ENCODE measurements at regions not wholly inside any gene's neighbourhood (a gene's known extent, or its start where the extent isn't known, plus 50 kb on each side); places are given as distances from the start of the nearest gene placed in this dataset.
"Not testable (repeated sequence)": the region's sequence is repeated elsewhere in the genome, so short reads cannot be mapped to it uniquely, and the experiment has no call there.

DNA sequence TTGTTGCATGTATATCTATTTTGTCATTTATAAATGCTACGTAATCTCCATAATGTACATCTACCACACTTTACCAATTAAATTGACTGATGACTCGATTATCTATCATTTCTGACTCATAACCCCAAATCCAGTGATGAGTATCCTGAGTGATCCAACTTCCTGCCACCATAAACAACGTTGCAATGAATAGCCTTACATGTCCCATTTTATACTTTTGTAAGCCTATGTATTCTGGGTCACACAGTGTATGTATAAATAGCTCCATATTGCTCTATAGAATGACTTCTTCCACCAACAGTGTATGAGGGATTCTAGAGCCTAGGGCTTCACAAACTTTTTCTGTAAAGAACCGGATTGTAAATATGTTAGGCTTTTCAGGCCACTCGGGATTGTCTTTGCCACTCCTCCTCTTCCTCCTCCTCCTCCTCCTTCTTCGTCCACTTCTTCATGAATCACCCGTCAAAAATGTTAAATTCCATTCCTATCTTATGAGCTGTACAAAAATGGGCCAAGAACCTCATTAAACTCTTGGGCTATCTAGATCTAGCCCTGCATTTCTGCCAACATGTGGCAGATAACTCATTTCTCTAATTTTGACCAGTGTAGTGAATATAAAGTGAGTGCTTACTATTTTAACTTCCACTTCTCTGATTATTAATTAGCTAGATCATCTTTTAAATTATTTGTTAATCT lies 672.2 kb upstream of the AMOT start:
- DNase-seq, result no peak

DNA sequence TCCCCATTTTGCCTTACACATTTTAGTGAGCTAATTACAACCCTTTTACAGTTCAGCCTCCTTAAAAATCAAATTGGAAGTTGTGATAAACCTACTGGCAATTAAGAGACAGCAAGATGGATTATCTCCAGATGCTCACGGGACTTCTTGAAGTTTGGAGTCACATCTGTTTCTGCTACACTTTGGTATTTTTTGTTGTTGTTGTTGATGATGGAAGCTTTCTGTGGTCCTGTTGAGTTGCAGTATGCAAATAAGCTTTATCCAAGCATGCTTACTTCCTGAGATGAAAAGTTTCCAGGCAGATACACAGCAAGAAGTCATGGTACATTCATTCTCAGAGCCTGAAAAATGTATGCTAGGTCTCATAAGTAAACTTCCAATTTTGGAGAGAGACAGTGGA lies 670.0 kb upstream of the AMOT start:
- no peak for DNase-seq

DNA sequence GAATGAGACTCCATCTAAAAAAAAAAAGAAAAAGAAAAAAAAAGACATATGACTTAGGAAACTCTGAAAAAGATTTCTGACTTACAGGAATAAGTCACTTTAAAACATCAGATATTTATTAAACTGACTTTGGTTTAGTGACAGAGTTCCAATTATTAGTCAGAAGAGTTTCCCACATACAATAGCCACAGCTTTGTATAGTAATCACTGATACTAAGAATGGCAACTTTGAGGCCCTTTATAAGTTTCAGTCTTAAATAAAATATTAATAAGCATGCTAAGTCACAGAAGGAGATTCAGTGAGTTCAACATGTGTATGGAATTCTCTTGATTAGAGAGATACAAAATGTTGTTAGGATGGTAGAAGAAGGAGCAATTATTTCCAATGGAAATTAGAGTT lies 652.3 kb upstream of the AMOT start:
- DNase-seq, result no peak

DNA sequence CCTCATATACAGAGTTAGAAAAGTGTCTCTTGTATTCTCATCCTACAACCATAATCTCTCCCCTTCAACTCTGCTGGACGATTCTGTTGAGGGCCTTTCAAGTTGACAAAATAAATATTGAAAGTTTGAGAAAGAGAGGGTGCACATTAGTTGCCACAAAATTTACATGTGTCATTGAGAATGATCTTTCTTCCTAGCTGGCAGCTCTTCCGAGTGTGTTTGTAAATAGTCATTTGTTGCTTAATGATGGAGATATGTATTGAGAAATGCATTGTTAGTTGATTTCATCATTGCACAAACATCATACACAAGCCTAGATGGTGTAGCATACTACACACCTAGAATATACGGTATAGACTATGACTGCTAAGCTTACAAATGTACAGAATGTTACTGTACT lies 632.8 kb upstream of the AMOT start:
- no peak for DNase-seq

DNA sequence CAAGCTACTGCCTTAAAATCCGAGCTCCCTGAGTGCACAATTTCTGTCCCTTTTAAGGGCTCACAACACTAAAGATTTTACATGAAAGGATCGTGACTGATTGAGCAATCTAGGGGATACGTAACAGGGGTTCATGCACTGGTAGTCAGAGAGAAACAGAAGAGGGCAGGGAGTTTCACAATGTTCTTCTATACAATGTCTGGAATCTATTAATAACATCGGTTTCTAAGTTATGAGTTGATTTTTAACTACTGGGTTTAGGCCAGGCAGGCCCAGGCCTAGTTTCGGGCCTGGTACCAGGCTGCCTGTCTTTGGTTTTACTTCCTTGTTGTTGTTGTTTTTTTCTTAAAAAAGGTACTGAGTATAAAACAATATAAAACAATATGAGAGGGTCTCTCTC lies 632.4 kb upstream of the AMOT start:
- not testable (repeated sequence) for DNase-seq

DNA sequence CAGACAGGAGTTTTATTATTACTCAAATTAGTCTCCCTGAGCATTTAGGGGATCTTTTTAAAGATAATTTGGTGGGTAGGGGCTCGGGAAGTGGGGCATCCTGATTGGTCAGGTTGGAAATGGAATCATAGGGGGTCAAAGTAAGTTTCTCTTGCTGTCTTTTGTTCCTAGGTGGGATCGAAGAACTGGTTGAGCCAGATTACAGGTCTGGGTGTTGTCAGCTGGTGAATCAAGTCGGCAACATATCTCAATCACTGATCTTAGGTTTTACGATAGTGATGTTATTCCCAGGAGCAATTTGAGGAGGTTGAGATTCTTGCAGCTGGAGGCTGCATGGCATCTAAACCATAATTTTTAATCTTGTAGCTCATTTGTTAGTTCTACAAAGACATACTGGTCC lies 629.5 kb upstream of the AMOT start:
- DNase-seq, result no peak

DNA sequence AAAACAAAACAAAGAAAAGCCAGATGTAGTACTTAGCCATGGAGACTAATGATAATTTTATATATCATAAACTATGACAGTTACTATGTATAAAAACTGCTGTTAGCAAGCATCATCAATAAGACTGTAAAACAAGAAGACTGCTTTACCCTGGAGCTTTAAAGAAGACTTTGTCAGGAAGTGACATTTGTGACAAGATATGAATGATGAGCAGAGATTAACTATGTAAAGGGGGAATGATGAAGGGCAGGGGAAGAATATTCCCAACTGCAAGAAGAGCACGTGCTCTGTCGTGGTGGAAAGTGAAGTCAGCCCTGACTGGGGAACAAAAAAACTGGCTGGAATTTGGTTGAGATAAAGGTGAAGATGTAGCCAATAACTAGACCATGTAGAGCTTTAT lies 617.1 kb upstream of the AMOT start:
- DNase-seq, result no peak

DNA sequence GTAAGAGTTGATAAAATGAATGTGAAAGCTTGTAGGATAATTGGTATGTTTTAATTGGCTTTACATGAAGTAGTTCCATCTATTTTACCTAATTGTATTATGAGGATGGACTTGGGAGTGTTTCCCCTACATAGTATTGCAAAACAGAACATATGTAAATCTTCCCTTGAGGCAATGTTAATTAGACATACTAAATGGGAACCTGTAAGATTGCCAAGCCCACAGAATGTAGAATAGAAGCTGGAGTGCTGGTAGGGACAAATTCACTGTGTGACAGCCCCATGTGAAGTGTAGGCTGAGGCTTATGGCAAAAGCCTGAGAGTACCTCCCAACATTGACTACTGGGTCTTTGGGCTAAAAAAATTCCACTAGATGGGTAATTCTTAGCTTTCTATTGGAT lies 615.0 kb upstream of the AMOT start:
- no peak for DNase-seq

DNA sequence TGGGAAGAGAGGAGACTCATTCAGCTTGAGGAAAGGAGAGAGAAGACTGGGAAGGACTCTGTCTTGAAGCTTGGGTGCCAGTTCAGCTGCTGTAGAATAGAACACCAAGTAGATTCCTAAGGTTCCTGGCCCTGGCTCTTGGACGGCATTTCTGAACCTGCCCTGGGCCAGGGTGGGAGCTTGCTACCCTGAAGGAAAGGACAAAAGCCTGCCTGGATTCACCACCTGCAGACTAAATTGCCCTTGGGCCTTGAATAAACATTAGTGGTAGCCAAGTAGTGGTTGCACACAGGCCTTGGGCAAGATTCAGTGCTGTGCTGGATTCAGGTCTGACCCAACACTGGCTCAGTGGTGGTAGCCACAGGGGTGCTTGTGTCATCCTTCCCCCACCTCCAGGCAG lies 588.4 kb upstream of the AMOT start:
- no peak for DNase-seq

DNA sequence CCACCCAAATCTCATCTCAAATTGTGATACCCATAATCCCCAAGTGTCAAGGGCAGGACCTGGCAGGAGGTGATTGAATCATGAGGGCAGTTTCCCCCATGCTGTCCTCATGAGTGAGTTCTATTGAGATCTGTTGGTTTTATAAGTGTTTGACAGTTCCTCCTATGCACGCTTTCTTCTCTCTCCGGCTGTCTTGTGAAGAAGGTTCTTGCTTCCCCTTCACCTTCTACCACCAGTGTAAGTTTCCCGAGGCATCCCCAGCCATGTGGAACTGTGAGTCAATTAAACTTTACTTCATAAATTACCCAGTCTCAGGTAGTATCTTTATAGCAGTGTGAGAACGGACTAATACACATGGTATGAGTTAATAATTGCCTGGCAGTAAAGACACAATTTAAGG lies 581.7 kb upstream of the AMOT start:
- no peak for DNase-seq

DNA sequence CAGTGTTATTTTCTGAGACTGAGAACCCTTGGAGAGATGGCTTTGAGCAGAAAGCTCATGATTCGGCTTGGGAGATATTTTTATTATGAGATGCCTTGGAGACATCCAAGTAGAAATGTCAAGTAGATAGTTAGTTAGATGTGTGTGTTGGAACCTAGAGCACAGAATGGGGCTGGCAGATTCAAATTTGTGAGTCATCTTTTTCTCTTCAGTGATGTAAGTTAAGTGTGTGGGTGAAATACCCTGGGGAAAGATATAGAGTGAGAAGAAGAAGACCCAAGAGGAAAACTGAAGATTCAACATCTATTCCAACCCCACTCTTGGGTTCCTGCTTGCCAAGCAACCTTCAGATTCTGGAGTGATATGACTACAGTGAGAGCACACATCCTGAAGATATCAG lies 580.8 kb upstream of the AMOT start:
- no peak for DNase-seq

DNA sequence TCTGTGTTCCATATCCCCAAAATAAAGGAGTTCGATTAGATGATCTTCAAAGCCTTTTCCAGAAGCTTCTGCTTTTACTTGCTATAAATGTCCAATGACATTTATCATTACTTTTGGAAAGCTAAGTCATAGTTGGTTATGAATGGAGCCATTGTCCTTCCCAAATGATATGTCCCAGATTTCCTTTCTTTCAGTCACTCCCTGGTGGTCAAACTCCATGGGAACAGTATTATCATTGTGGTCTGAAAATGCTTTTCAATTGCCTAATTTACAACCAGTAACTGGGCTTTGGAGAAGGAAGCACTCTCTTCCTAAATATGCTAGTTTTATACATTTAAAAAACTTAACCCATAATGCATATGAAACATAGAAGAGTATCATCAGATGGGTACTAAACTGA lies 571.5 kb upstream of the AMOT start:
- no peak for DNase-seq

DNA sequence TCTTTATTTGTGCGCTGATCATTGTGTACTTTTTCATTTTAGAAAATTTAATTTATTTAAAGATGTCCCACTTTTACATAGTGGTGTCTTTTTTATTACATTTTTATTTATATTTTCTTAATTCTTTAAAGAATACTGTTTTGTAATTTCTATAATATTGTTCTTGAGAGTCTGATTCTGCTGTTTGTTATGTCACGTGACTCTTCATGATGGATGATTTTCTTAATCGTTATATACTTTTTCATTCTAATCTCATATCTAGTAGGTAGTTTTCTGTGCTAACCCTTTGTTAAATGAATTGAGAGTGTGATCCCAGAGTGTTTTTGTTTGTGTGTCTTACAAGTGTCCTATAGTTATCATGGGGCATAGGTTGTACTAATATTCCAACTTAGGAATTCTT lies 568.2 kb upstream of the AMOT start:
- no peak for DNase-seq

DNA sequence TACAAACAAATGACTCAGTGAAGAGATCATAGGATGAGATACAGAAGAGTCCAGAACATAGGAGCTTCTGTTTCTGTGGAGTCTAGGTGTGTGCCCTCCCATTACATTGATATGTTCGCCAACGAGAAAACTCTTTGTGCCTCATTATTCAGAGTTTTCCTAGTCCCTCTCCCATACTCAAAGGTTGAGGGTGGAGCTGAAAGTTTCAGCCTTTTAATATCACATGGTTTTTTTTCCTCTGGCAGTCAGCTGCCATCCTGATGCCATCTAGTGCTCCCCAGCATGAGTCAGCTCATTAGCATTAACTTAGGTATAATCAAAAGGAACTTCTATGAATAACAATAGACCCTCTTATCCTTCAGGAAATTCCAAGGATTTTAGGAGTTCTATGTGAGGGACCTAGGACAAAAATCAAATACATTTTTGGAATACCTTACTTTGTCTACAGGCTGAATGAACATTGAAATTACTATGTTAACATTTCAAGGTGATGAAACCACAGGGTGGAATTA lies 559.6 kb upstream of the AMOT start:
- no peak for DNase-seq

DNA sequence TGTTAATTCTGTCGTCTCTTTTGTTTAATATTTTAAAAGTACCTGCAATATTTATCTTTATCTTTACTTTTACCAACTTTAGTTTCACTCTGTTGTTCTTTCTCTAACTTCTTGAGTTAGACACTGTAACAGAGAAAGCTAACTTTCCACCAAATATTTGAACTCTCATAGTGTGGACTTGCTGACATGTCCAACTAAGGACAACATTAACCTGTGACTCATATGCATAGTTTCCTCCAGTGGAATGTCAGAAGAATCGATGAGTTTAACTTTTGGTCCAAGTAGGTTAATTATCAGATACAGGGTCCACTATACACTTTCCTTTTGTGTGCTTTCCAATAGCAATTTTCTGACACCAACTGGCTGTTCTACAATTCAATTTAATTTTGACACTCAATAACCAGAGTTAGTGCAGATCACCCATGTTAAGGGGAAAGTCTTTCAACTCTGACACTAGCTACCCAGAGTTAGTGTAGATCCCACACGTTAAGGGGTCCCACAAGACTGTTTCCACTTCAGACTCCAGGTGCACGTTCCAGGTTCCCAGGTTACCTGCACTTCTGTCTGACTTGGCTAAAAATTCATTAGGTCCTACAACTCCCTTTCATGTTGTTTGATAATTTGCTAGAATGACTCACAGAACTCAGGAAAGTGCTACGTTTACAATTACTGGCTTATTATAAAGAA lies 559.0 kb upstream of the AMOT start:
- DNase-seq, result no peak

DNA sequence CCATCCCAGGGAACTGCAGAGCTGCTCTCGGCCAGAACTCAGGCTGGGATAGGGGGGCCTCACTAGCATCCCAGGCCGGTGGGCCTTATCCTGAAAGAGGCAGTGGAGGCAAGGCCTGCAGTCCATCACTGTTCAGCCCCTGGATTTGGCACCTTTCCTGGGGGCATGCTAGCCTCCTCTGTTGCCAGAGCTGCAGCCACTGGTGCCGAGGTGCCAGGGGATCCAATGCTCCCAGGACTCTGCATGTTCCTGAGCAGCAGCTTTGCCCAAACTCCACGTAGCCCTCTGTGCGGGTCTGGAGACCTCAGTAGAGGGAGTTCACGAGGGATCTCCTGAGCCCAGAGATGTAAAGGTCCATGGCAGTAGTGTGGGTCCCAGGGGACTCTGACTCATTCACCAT lies 551.7 kb upstream of the AMOT start:
- no peak for DNase-seq

DNA sequence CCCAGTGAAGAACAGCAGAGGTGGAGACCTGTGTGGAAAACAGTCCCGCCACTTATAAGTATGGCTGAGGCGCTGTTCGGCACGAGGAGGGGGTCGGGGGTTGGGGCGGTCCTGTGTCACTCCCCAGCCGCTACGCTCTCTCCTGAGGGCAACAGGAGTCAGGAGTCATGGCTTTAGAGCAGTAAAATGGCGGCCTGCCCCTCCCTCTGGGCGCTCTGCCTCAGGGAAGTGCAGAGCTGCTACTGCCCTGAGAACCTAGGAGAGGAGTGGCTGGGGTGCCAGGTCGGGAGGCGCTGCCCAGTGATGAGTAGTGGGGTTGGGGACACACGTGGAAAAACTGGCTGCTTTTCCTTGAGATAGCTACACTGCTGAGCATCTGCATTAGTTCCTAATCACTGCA lies 551.2 kb upstream of the AMOT start:
- DNase-seq, result no peak

DNA sequence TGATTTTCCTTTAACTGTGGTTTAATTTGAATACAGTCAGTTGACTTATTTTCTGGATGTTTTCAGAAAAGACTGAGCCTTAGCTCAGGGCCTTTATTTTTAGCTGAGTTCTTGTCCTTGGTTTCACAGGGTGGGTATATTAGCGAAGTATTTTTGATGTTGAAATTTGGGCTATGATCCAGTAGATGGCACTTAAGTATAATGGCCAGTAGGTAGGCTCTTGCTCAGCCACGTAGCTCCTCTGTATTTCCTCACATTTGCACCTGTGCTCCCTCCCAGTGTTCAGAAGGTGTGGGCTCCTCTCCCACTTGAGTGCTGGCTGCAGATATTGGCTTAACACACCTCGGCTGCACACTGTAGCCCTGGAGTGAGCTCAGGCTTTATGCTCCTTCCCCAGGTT lies 549.9 kb upstream of the AMOT start:
- DNase-seq, result no peak

DNA sequence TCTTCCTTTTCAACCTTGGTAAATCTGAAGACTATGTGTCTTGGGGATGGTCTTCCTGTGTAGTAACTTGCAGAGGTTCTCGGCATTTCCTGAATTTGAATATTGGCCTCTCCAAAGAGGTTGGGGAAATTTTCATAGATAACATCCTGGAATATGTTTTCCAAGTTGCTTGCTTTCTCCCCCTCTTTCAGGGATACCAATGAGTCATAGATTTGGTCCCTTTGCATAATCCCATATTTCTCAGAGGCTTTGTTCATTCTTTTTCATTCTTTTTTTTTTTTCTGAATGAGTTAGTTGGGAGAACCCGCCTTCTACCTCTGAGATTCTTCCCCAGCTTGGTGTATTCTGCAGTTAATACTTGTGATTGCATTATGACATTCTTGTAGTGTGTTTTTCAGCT lies 549.2 kb upstream of the AMOT start:
- DNase-seq, result no peak

DNA sequence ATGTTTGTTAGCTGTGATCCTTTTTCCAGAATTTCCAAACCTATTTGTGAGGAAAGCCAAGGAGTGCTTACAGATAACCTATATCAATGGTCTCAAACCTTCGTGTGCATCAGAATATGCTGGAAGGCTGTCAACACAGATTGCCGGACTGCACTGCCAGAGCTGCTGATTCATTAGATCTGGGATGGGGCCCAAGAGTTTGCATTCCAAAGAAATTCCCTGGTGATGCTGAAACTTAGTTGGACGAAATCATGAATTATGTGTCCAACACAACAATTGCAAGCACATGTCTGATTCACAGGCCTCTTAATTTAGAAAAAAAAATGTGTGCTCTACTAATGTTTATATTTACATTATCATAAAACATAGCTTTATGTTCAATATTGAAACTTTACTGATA lies 544.0 kb upstream of the AMOT start:
- no peak for DNase-seq

DNA sequence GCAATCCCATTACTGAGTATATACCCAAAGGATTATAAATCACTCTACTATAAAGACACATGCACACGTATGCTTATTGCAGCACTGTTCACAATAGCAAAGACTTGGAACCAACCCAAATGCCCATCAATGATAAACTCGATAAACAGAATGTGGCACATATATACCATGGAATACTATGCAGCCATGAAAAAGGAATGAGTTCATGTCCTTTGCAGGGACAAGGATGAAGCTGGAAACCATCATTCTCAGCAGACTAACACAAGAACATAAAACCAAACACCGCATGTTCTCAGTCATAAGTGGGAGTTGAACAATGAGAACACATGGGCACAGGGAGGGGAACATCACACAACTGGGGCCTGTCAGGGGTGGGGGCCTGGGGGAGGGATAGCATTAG lies 532.8 kb upstream of the AMOT start:
- DNase-seq, result not testable (repeated sequence)

DNA sequence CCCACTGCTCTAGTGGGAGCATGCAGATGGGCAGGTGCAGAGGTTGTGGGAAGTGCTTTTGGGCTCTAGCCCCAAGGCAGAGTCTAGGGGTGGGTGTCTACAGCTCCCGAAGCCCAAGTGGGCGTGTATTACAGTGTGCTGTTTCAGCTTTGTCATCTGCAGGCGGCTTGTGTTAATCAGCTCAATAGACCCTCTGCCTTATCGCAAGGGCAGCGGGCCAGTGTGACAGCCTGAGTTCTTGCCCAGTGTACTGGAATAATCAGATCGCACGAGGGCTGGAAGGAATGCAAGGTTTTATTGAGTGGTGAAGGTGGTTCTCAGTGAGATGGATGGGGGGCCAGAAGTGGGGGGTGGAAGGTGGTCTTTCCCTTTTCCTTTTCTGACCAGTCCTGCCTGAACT lies 529.4 kb upstream of the AMOT start:
- DNase-seq, result no peak

DNA sequence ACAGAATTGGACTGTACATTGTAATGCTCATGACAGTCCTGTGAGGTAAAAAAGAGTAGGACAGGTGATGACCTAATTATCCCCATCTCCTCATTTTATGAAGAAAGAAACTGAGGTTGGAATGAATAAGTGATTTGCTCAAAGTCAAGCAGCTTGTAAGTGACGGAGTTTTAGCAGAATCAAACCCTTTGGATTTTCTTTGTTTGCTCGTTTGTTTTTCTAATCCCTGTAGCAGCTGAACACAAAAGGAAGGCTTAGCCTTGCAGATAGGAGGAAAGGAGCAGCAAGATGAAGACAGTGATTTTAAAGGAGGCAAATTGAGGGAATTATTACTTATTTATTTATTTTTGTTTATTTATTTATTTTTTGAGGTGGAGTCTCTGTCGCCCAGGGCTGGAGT lies 528.4 kb upstream of the AMOT start:
- no peak for DNase-seq

DNA sequence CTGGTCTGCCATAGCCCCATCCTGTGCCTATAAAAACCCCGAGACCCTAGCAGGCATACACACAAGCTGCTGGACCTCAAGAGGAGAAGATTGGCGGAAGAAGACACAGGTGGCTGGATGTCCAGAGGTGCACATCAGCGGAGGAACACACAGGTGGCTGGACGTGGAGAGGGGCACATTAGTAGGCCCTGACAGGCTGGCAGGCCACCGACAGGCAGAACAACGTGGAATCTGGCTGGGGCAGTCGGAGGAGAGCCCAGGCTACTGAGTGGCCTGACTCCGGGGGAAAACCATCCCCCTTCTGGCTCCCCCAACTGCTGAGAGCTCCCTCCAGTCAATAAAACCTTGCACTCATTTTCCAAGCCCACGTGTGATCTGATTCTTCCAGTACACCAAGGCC lies 512.5 kb upstream of the AMOT start:
- DNase-seq, result no peak
